ENCODE measurements at regions not wholly inside any gene's neighbourhood (a gene's known extent, or its start where the extent isn't known, plus 50 kb on each side); places are given as distances from the start of the nearest gene placed in this dataset.

- Histone ChIP-seq H2BK20ac (ENCODE audit: low read depth, low read length, poor library complexity, severe bottlenecking) (no peak overlapping the region), H3K9ac (ENCODE audit: extremely low read depth, insufficient read length, low read length) (no peak overlapping the region), H3K18ac (ENCODE audit: insufficient read length, low read depth, low read length) (no peak overlapping the region), H3K9me3 (ENCODE audit: control insufficient read depth, low read depth, low read length) (no peaks in the 10 kb centered on the region), H3K27me3 (ENCODE audit: insufficient read depth, low read length) (no peaks in the 10 kb centered on the region), H4K5ac (ENCODE audit: insufficient read length, low read depth, low read length) (no peak overlapping the region), H4K8ac (replicated peaks; ENCODE audit: insufficient read length, low read depth, low read length) (no peak overlapping the region), H2AFZ (ENCODE audit: low read length) (no peak overlapping the region), H3K4me1 (ENCODE audit: insufficient read depth, low read length) (no peaks in the 10 kb centered on the region), H3K4ac (ENCODE audit: low read depth, low read length) (no peak overlapping the region), H3K23ac (ENCODE audit: insufficient read length, low read depth, low read length) (no peak overlapping the region), H3K4me2 (ENCODE audit: insufficient read depth, insufficient read length, low read length) (no peak overlapping the region), H2BK12ac (ENCODE audit: insufficient read length, low read depth, low read length) (no peak overlapping the region), H4K91ac (ENCODE audit: insufficient read length, low read depth, low read length) (no peak overlapping the region), H2AK5ac (ENCODE audit: insufficient read length, low read length) (no peak overlapping the region), H3K79me2 (ENCODE audit: insufficient read depth, low read length) (no peaks in the 10 kb centered on the region), H2BK5ac (ENCODE audit: insufficient read length, low read length) (no peak overlapping the region), H3K14ac (ENCODE audit: insufficient read depth, low read length) (no peak overlapping the region), H4K20me1 (ENCODE audit: control insufficient read depth, insufficient read depth, insufficient read length) (no peaks in the 10 kb centered on the region), H2BK15ac (ENCODE audit: low read depth, low read length) (no peak overlapping the region), H3T11ph (ENCODE audit: low read length) (no peak overlapping the region), H3K56ac (ENCODE audit: insufficient read length, low read depth, low read length) (no peak overlapping the region), H3K27ac (ENCODE audit: insufficient read length, low read depth, low read length) (no peak overlapping the region), H2BK120ac (ENCODE audit: low read depth, low read length, poor library complexity, severe bottlenecking) (no peak overlapping the region), H3K79me1 (ENCODE audit: insufficient read depth, low read depth, low read length, poor library complexity, severe bottlenecking) (no peaks in the 10 kb centered on the region), H3K23me2 (ENCODE audit: insufficient read length, low read depth, low read length, poor library complexity, severe bottlenecking) (no peaks in the 10 kb centered on the region)
- no peak for DNase-seq
- Mint-ChIP-seq H3K4me3 (no peak overlapping the region), H3K9me3 (peaks cover 0 to 2% of the 10 kb centered on the region in 2 experiments; a peak in 2 of 5 replicates), H3K27ac (no peak overlapping the region), H3K27me3 (ENCODE audit: low read depth) (peaks cover 2% of the 10 kb centered on the region; the same call in 1 of the 2 replicates), H3K4me1 (peaks cover 9 to 10% of the 10 kb centered on the region in 2 experiments), H3K36me3 (ENCODE audit: insufficient read depth in 1 of 3, low read depth in 3 of 3) (peaks cover 0 to 3% (median 0%) of the 10 kb centered on the region in 3 experiments; a peak in 1 of 7 replicates)
- WGBS (ENCODE audit: extremely low coverage, insufficient read length, low lambda C conversion rate): no CpG with 5 or more reads among the region's 3 CpGs
- TF ChIP-seq, protein P1, sequence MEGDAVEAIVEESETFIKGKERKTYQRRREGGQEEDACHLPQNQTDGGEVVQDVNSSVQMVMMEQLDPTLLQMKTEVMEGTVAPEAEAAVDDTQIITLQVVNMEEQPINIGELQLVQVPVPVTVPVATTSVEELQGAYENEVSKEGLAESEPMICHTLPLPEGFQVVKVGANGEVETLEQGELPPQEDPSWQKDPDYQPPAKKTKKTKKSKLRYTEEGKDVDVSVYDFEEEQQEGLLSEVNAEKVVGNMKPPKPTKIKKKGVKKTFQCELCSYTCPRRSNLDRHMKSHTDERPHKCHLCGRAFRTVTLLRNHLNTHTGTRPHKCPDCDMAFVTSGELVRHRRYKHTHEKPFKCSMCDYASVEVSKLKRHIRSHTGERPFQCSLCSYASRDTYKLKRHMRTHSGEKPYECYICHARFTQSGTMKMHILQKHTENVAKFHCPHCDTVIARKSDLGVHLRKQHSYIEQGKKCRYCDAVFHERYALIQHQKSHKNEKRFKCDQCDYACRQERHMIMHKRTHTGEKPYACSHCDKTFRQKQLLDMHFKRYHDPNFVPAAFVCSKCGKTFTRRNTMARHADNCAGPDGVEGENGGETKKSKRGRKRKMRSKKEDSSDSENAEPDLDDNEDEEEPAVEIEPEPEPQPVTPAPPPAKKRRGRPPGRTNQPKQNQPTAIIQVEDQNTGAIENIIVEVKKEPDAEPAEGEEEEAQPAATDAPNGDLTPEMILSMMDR (conservative IDR thresholded peaks at IDR 0.05): no peak
Measured at GRCh38 chr11:32013603-32014002, 77.3 kb upstream of the RCN1 start.
